ENCODE measurements at regions not wholly inside any gene's neighbourhood (a gene's known extent, or its start where the extent isn't known, plus 50 kb on each side); places are given as distances from the start of the nearest gene placed in this dataset.

- H3K4me1 ChIP-seq (ENCODE audit: insufficient read depth, low read length), result no peaks in the 10 kb centered on the region
- ChIA-PET POLR2A (no interaction called here), CTCF (ENCODE audit: low intra/inter-chr PET ratio, low total read pairs) (no interaction called here)
- H3K79me2 ChIP-seq (ENCODE audit: insufficient read depth, low read length), result no peaks in the 10 kb centered on the region
- no peak overlapping the region for H3K4me3 ChIP-seq (replicated peaks in 1 of 3; ENCODE audit: insufficient read depth in 1 of 3, low read depth in 2 of 3, low read length in 3 of 3)
- no peaks in the 10 kb centered on the region for H3K36me3 ChIP-seq (replicated peaks in 1 of 2; ENCODE audit: control insufficient read depth in 1 of 2, insufficient read depth in 2 of 2, low read length in 2 of 2)
- intact Hi-C loops (cut with micrococcal nuclease; ENCODE audit: unreplicated experiment) (no loop called here), in situ Hi-C loops (cut with HindIII; ENCODE audit: extremely low pct_ligation_motif_present, low pct_unique_long_range_greater_than_20kb) (no loop called here)
- H3K27me3 ChIP-seq (ENCODE audit: control insufficient read depth in 1 of 2, insufficient read depth in 2 of 2, low read length in 2 of 2), result peaks cover 0 to 8% of the 10 kb centered on the region in 2 experiments; a peak in 1 of 5 replicates
- H3K4me2 ChIP-seq (ENCODE audit: low read depth, low read length), result no peak overlapping the region
- H3K9me3 ChIP-seq (ENCODE audit: low read length), result no peaks in the 10 kb centered on the region
- TF ChIP-seq GABPB1 (CRISPR knock-in tag; IDR thresholded peaks at IDR 0.05), result no peak
- TF ChIP-seq, protein P1, sequence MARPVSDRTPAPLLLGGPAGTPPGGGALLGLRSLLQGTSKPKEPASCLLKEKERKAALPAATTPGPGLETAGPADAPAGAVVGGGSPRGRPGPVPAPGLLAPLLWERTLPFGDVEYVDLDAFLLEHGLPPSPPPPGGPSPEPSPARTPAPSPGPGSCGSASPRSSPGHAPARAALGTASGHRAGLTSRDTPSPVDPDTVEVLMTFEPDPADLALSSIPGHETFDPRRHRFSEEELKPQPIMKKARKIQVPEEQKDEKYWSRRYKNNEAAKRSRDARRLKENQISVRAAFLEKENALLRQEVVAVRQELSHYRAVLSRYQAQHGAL (CRISPR knock-in tag; IDR thresholded peaks at IDR 0.05; ENCODE audit: not compliant biosample characterization), result no peak
- no peak for TF ChIP-seq ZNF850 (CRISPR knock-in tag; conservative IDR thresholded peaks at IDR 0.05)
- TF ChIP-seq RARG (CRISPR knock-in tag; IDR thresholded peaks at IDR 0.05; ENCODE audit: low read depth), result no peak
- no peak for TF ChIP-seq ZNF12 (CRISPR knock-in tag; IDR thresholded peaks at IDR 0.05)
- TF ChIP-seq RXRA (CRISPR knock-in tag; IDR thresholded peaks at IDR 0.05), result no peak
- no peak for TF ChIP-seq HCFC1 (IDR thresholded peaks at IDR 0.05; ENCODE audit: low read depth, low read length)
- TF ChIP-seq TCF7L2 (IDR thresholded peaks at IDR 0.05; ENCODE audit: low read depth, low read length), result no peak
- no peak for TF ChIP-seq ZNF550 (CRISPR knock-in tag; IDR thresholded peaks at IDR 0.05; ENCODE audit: borderline replicate concordance)
- TF ChIP-seq ZNF572 (CRISPR knock-in tag; IDR thresholded peaks at IDR 0.05), result no peak
- no peak for TF ChIP-seq FOXP1 (IDR thresholded peaks at IDR 0.05)
- TF ChIP-seq FOXP1 (CRISPR knock-in tag; IDR thresholded peaks at IDR 0.05), result no peak
- no TSS peak for BruUV-seq (replicated peaks)
- 18% methylated on average over 6 of the region's 11 CpGs for WGBS (ENCODE audit: low lambda C conversion rate)
- ATAC-seq (no peak; the same call in 2 of the 3 replicates), FAIRE-seq (no peak), DNase-seq (ENCODE audit: low spot score) (no peak)
- no peak overlapping the region for H2AFZ ChIP-seq (ENCODE audit: low read length)
- H3K9ac ChIP-seq (ENCODE audit: insufficient read depth, low read depth, low read length), result no peak overlapping the region
- H4K20me1 ChIP-seq (ENCODE audit: insufficient read depth, low read length), result no peaks in the 10 kb centered on the region
- H3K27ac ChIP-seq (ENCODE audit: extremely low read length, insufficient read depth, low read length), result no peak overlapping the region
Observed at GRCh38 chr11:134655189-134655989, 243.3 kb upstream of the B3GAT1 start.
